SK-N-SH treated with all-trans-retinoic acid at 6 μM for 48 hours (cell line): ENCODE measurements at regions not wholly inside any gene's neighbourhood (a gene's known extent, or its start where the extent isn't known, plus 50 kb on each side); places are given as distances from the start of the nearest gene placed in this dataset.

Experiments used
- ATAC-seq: fragments of 200-7000 bp; cut with Tn5 transposase; 3 replicates; pipeline ENCODE4 v1.9.1; 2020; ENCODE audit warnings: mild to moderate bottlenecking, moderate library complexity
- ARNTL ChIP-seq: fragments of 450-650 bp; formaldehyde crosslinking; IDR thresholded peaks from 2 replicates; pipeline ENCODE4 v1.5.0; 2020; ENCODE audit warnings: low read depth, mild to moderate bottlenecking, moderate library complexity, borderline replicate concordance
- BACH2 ChIP-seq: fragments of 250-450 bp; sonication (Bioruptor Pico); IDR thresholded peaks from 2 replicates; pipeline ENCODE4 v1.9.0; 2021; ENCODE audit warnings: mild to moderate bottlenecking, borderline replicate concordance
- CREB5 ChIP-seq: fragments of 250-450 bp; sonication (Bioruptor Pico); IDR thresholded peaks from 2 replicates; pipeline ENCODE4 v1.5.1; 2020; ENCODE audit warnings: low read depth, mild to moderate bottlenecking, moderate library complexity
- CSDC2 ChIP-seq: fragments of 250-450 bp; sonication (Bioruptor Pico); IDR thresholded peaks from 2 replicates; pipeline ENCODE4 v1.5.0; 2020; ENCODE audit warnings: mild to moderate bottlenecking, moderate library complexity
- CSRNP3 ChIP-seq: fragments of 250-450 bp; sonication (Bioruptor Pico); IDR thresholded peaks from 2 replicates; pipeline ENCODE4 v1.5.1; 2021; ENCODE audit warnings: mild to moderate bottlenecking, moderate library complexity
- ESRRG ChIP-seq: fragments of 250-450 bp; sonication (Bioruptor Pico); IDR thresholded peaks from 2 replicates; pipeline ENCODE4 v1.6.1; 2021; ENCODE audit warnings: mild to moderate bottlenecking
- GLIS3 ChIP-seq: fragments of 250-450 bp; sonication (Bioruptor Pico); IDR thresholded peaks from 2 replicates; pipeline ENCODE4 v1.5.0; 2020; ENCODE audit warnings: mild to moderate bottlenecking, moderate library complexity
- ISL1 ChIP-seq: fragments of 250-450 bp; sonication (Bioruptor Pico); IDR thresholded peaks from 2 replicates; pipeline ENCODE4 v2.1.2; 2022; ENCODE audit warnings: mild to moderate bottlenecking, moderate library complexity
- OSR1 ChIP-seq: fragments of 250-450 bp; sonication (Bioruptor Pico); IDR thresholded peaks from 2 replicates; pipeline ENCODE4 v1.8.0; 2022; ENCODE audit warnings: moderate library complexity, mild to moderate bottlenecking, inconsistent platforms
- PATZ1 ChIP-seq: fragments of 250-450 bp; sonication (Bioruptor Pico); IDR thresholded peaks from 2 replicates; pipeline ENCODE4 v1.8.0; 2020; ENCODE audit warnings: mild to moderate bottlenecking, moderate library complexity, borderline replicate concordance
- PPARA ChIP-seq: fragments of 250-450 bp; sonication (Bioruptor Pico); IDR thresholded peaks from 2 replicates; pipeline ENCODE4 v1.5.0; 2020; ENCODE audit warnings: mild to moderate bottlenecking, borderline replicate concordance
- RARB ChIP-seq: fragments of 250-450 bp; sonication (Bioruptor Pico); IDR thresholded peaks from 2 replicates; pipeline ENCODE4 v1.8.0; 2021; ENCODE audit warnings: mild to moderate bottlenecking, moderate library complexity
- SNAI2 ChIP-seq: fragments of 250-450 bp; sonication (Bioruptor Pico); IDR thresholded peaks from 2 replicates; pipeline ENCODE4 v1.5.0; 2020; ENCODE audit warnings: mild to moderate bottlenecking, moderate library complexity
- TCF4 ChIP-seq: fragments of 250-450 bp; sonication (Bioruptor Pico); IDR thresholded peaks from 2 replicates; pipeline ENCODE4 v1.8.0; 2021; ENCODE audit warnings: mild to moderate bottlenecking, moderate library complexity, borderline replicate concordance
- TSHZ2 ChIP-seq: fragments of 250-450 bp; sonication (Bioruptor Pico); IDR thresholded peaks from 2 replicates; pipeline ENCODE4 v1.5.0; 2020; ENCODE audit warnings: mild to moderate bottlenecking, moderate library complexity
- ZC3H10 ChIP-seq: fragments of 250-450 bp; sonication (Bioruptor Pico); IDR thresholded peaks from 2 replicates; pipeline ENCODE4 v1.5.1; 2021; ENCODE audit warnings: mild to moderate bottlenecking, moderate library complexity
- ZFP3 ChIP-seq: fragments of 250-450 bp; sonication (Bioruptor Pico); IDR thresholded peaks from 2 replicates; pipeline ENCODE4 v1.5.0; 2020; ENCODE audit warnings: mild to moderate bottlenecking, moderate library complexity
- ZFP30 ChIP-seq: fragments of 450-650 bp; formaldehyde crosslinking; IDR thresholded peaks from 2 replicates; pipeline ENCODE4 v1.5.0; 2022; ENCODE audit warnings: mild to moderate bottlenecking, moderate library complexity
- ZNF70 ChIP-seq: fragments of 450-650 bp; formaldehyde crosslinking; IDR thresholded peaks from 2 replicates; pipeline ENCODE4 v1.5.0; 2020; ENCODE audit warnings: mild to moderate bottlenecking, moderate library complexity
- ZNF8 ChIP-seq: fragments of 450-650 bp; formaldehyde crosslinking; IDR thresholded peaks from 2 replicates; pipeline ENCODE4 v1.5.0; 2020; ENCODE audit warnings: mild to moderate bottlenecking, moderate library complexity

GRCh38 chr3:94671078-94671477, 608.2 kb downstream of the NSUN3 start:
- TF ChIP-seq ISL1 (CRISPR knock-in tag) (no peak), RARB (CRISPR knock-in tag) (no peak)
- ATAC-seq = no peak

GRCh38 chr3:94673876-94674275, 611.0 kb downstream of the NSUN3 start:
- TF ChIP-seq CSRNP3 (CRISPR knock-in tag) (no peak), CREB5 (CRISPR knock-in tag) (no peak), PPARA (CRISPR knock-in tag) (no peak), ZFP30 (CRISPR knock-in tag) (no peak), CSDC2 (CRISPR knock-in tag) (no peak), ISL1 (CRISPR knock-in tag) (no peak), ARNTL (CRISPR knock-in tag) (no peak), TSHZ2 (no peak), GLIS3 (no peak)
- TF ChIP-seq, all 23 proteins: peak for 0
- ATAC-seq = no peak

- TF ChIP-seq GLIS3 (no peak), ZFP30 (CRISPR knock-in tag) (no peak), CSDC2 (CRISPR knock-in tag) (no peak), ZFP3 (CRISPR knock-in tag) (no peak), BACH2 (CRISPR knock-in tag) (no peak), OSR1 (CRISPR knock-in tag) (no peak), ZNF70 (CRISPR knock-in tag) (no peak), SNAI2 (CRISPR knock-in tag) (no peak), RARB (CRISPR knock-in tag) (no peak), ISL1 (CRISPR knock-in tag) (no peak), TSHZ2 (no peak), CSRNP3 (CRISPR knock-in tag) (no peak), ZNF8 (CRISPR knock-in tag) (no peak), PATZ1 (CRISPR knock-in tag) (no peak), ZC3H10 (CRISPR knock-in tag) (no peak), ESRRG (CRISPR knock-in tag) (no peak), TCF4 (CRISPR knock-in tag) (no peak)
- no peak for ATAC-seq
These were observed 623.3 kb downstream of the NSUN3 start for GRCh38 chr3:94686208-94686607.
